ENCODE measurements at regions not wholly inside any gene's neighbourhood (a gene's known extent, or its start where the extent isn't known, plus 50 kb on each side); places are given as distances from the start of the nearest gene placed in this dataset.
"Not testable (repeated sequence)": the region's sequence is repeated elsewhere in the genome, so short reads cannot be mapped to it uniquely, and the experiment has no call there.

- peaks cover 0 to 14% (median 4%) of the 10 kb centered on the region in 9 donors for H3K9me3 Mint-ChIP-seq
- DNase-seq, result no peak
- no peak for ATAC-seq
- no peaks in the 10 kb centered on the region for H3K36me3 Mint-ChIP-seq
- no peaks in the 10 kb centered on the region for H3K27me3 Mint-ChIP-seq
- POLR2A ChIA-PET, result no interaction called here
- H3K4me3 Mint-ChIP-seq, result no peak overlapping the region
- H3K27ac Mint-ChIP-seq, result no peak overlapping the region
- no peaks in the 10 kb centered on the region for H3K4me1 Mint-ChIP-seq
Measured at GRCh38 chr5:8729437-8729836, 816.4 kb downstream of the SEMA5A start.

- H3K36me3 Mint-ChIP-seq, result no peaks in the 10 kb centered on the region
- H3K4me1 Mint-ChIP-seq, result no peaks in the 10 kb centered on the region
- POLR2A ChIA-PET, result no interaction called here
Measured at GRCh38 chr5:8730194-8730593, 815.7 kb downstream of the SEMA5A start.

GRCh38 chr5:8731110-8731509 lies 814.8 kb downstream of the SEMA5A start:
- POLR2A ChIA-PET, H3K27ac Mint-ChIP-seq, H3K36me3 Mint-ChIP-seq, ATAC-seq, H3K27me3 Mint-ChIP-seq, DNase-seq, H3K4me3 Mint-ChIP-seq, H3K4me1 Mint-ChIP-seq: not testable (repeated sequence)
- peaks cover 0 to 14% (median 4%) of the 10 kb centered on the region in 9 donors for H3K9me3 Mint-ChIP-seq

More at GRCh38 chr5:8730194-8730593, 815.7 kb downstream of the SEMA5A start:
- H3K27me3 Mint-ChIP-seq, result no peaks in the 10 kb centered on the region
- no peak overlapping the region for H3K27ac Mint-ChIP-seq
- ATAC-seq, result no peak
- DNase-seq, result no peak
- no peak overlapping the region for H3K4me3 Mint-ChIP-seq
- H3K9me3 Mint-ChIP-seq, result peaks cover 0 to 14% (median 3%) of the 10 kb centered on the region in 9 donors

- Mint-ChIP-seq H3K4me3 (no peak overlapping the region), H3K4me1 (no peaks in the 10 kb centered on the region), H3K36me3 (no peaks in the 10 kb centered on the region), H3K9me3 (peaks cover 0 to 25% (median 9%) of the 10 kb centered on the region in 9 donors), H3K27ac (no peak overlapping the region), H3K27me3 (no peaks in the 10 kb centered on the region)
- DNase-seq (no peak), ATAC-seq (no peak)
- POLR2A ChIA-PET, result no interaction called here
Measured at GRCh38 chr5:8740595-8740994, 805.3 kb downstream of the SEMA5A start.

- POLR2A ChIA-PET, result no interaction called here
- Mint-ChIP-seq H3K27me3 (no peaks in the 10 kb centered on the region), H3K36me3 (no peaks in the 10 kb centered on the region), H3K4me3 (no peak overlapping the region), H3K4me1 (no peaks in the 10 kb centered on the region), H3K9me3 (peaks cover 0 to 9% (median 0%) of the 10 kb centered on the region in 9 donors), H3K27ac (no peak overlapping the region)
- ATAC-seq (no peak), DNase-seq (no peak)
Measured at GRCh38 chr5:8749556-8749955, 796.3 kb downstream of the SEMA5A start.

- ATAC-seq, result no peak
- peaks cover 0 to 9% (median 0%) of the 10 kb centered on the region in 9 donors for H3K9me3 Mint-ChIP-seq
Measured at GRCh38 chr5:8750100-8750499, 795.8 kb downstream of the SEMA5A start.

GRCh38 chr5:8751971-8752370 lies 793.9 kb downstream of the SEMA5A start:
- Mint-ChIP-seq H3K36me3 (no peaks in the 10 kb centered on the region), H3K27ac (no peak overlapping the region)
- no peak for ATAC-seq

More at GRCh38 chr5:8750100-8750499, 795.8 kb downstream of the SEMA5A start:
- Mint-ChIP-seq H3K27me3 (no peaks in the 10 kb centered on the region), H3K4me1 (no peaks in the 10 kb centered on the region), H3K27ac (no peak overlapping the region), H3K36me3 (no peaks in the 10 kb centered on the region), H3K4me3 (no peak overlapping the region)
- DNase-seq, result no peak
- POLR2A ChIA-PET, result no interaction called here

GRCh38 chr5:8752595-8752994 lies 793.3 kb downstream of the SEMA5A start:
- H3K27me3 Mint-ChIP-seq, result no peaks in the 10 kb centered on the region
- DNase-seq, result no peak
- peaks cover 0 to 13% (median 4%) of the 10 kb centered on the region in 9 donors for H3K9me3 Mint-ChIP-seq
- no peak overlapping the region for H3K4me3 Mint-ChIP-seq
- H3K4me1 Mint-ChIP-seq, result no peaks in the 10 kb centered on the region
- POLR2A ChIA-PET, result no interaction called here
- no peaks in the 10 kb centered on the region for H3K36me3 Mint-ChIP-seq
- no peak for ATAC-seq
- H3K27ac Mint-ChIP-seq, result no peak overlapping the region

More at GRCh38 chr5:8751971-8752370, 793.9 kb downstream of the SEMA5A start:
- H3K9me3 Mint-ChIP-seq, result peaks cover 0 to 10% (median 4%) of the 10 kb centered on the region in 9 donors
- POLR2A ChIA-PET, result no interaction called here
- H3K27me3 Mint-ChIP-seq, result no peaks in the 10 kb centered on the region
- no peaks in the 10 kb centered on the region for H3K4me1 Mint-ChIP-seq
- no peak for DNase-seq
- no peak overlapping the region for H3K4me3 Mint-ChIP-seq

GRCh38 chr5:8756498-8757084 lies 789.3 kb downstream of the SEMA5A start:
- H3K27me3 Mint-ChIP-seq, result no peaks in the 10 kb centered on the region
- no peak overlapping the region for H3K4me3 Mint-ChIP-seq
- peaks cover 0 to 35% (median 17%) of the 10 kb centered on the region in 9 donors for H3K9me3 Mint-ChIP-seq
- POLR2A ChIA-PET, result no interaction called here
- H3K4me1 Mint-ChIP-seq, result no peaks in the 10 kb centered on the region
- ATAC-seq (no peak), DNase-seq (no peak)
- no peak overlapping the region for H3K27ac Mint-ChIP-seq
- H3K36me3 Mint-ChIP-seq, result no peaks in the 10 kb centered on the region

- no peak overlapping the region for H3K27ac Mint-ChIP-seq
- DNase-seq (no peak), ATAC-seq (no peak)
- H3K9me3 Mint-ChIP-seq, result peaks cover 0 to 11% (median 5%) of the 10 kb centered on the region in 9 donors
- peaks cover 0 to 9% (median 0%) of the 10 kb centered on the region in 5 donors for H3K27me3 Mint-ChIP-seq
- H3K36me3 Mint-ChIP-seq, result no peaks in the 10 kb centered on the region
- POLR2A ChIA-PET, result no interaction called here
- H3K4me1 Mint-ChIP-seq, result peaks cover 0 to 2% (median 0%) of the 10 kb centered on the region in 4 donors
- no peak overlapping the region for H3K4me3 Mint-ChIP-seq
Measured at GRCh38 chr5:8765886-8766285, 780.0 kb downstream of the SEMA5A start.

GRCh38 chr5:8766448-8766847 lies 779.4 kb downstream of the SEMA5A start:
- Mint-ChIP-seq H3K9me3 (peaks cover 0 to 8% (median 3%) of the 10 kb centered on the region in 9 donors), H3K36me3 (no peaks in the 10 kb centered on the region), H3K4me3 (no peak overlapping the region), H3K27ac (no peak overlapping the region), H3K27me3 (peaks cover 0 to 9% (median 0%) of the 10 kb centered on the region in 5 donors), H3K4me1 (peaks cover 0 to 2% (median 0%) of the 10 kb centered on the region in 4 donors)
- DNase-seq (no peak), ATAC-seq (no peak)
- POLR2A ChIA-PET, result no interaction called here

- Mint-ChIP-seq H3K4me1 (peaks cover 0 to 2% (median 0%) of the 10 kb centered on the region in 4 donors), H3K4me3 (no peak overlapping the region), H3K27ac (no peak overlapping the region), H3K36me3 (no peaks in the 10 kb centered on the region), H3K27me3 (peaks cover 0 to 9% (median 0%) of the 10 kb centered on the region in 5 donors), H3K9me3 (peaks cover 0 to 10% (median 2%) of the 10 kb centered on the region in 9 donors)
- POLR2A ChIA-PET, result no interaction called here
- no peak for DNase-seq
- ATAC-seq, result no peak
Measured at GRCh38 chr5:8767111-8767510, 778.8 kb downstream of the SEMA5A start.

GRCh38 chr5:8767746-8768145 lies 778.1 kb downstream of the SEMA5A start:
- no peaks in the 10 kb centered on the region for H3K36me3 Mint-ChIP-seq
- H3K27ac Mint-ChIP-seq, result no peak overlapping the region
- peaks cover 0 to 9% (median 0%) of the 10 kb centered on the region in 5 donors for H3K27me3 Mint-ChIP-seq
- DNase-seq, result no peak
- peaks cover 0 to 10% (median 2%) of the 10 kb centered on the region in 9 donors for H3K9me3 Mint-ChIP-seq
- no peak overlapping the region for H3K4me3 Mint-ChIP-seq
- ATAC-seq, result no peak
- POLR2A ChIA-PET, result no interaction called here
- H3K4me1 Mint-ChIP-seq, result peaks cover 0 to 2% (median 0%) of the 10 kb centered on the region in 4 donors

GRCh38 chr5:8769631-8770030 lies 776.2 kb downstream of the SEMA5A start:
- Mint-ChIP-seq H3K4me3 (no peak overlapping the region), H3K4me1 (peaks cover 0 to 2% (median 0%) of the 10 kb centered on the region in 4 donors), H3K36me3 (no peaks in the 10 kb centered on the region), H3K9me3 (peaks cover 0 to 10% (median 2%) of the 10 kb centered on the region in 9 donors), H3K27me3 (peaks cover 0 to 2% (median 0%) of the 10 kb centered on the region in 5 donors), H3K27ac (no peak overlapping the region)
- DNase-seq, result no peak
- POLR2A ChIA-PET, result no interaction called here
- no peak for ATAC-seq

All from naive thymus-derived CD8-positive, alpha-beta T cell (primary cell).